Ishikawa (cell line): ENCODE measurements at regions not wholly inside any gene's neighbourhood (a gene's known extent, or its start where the extent isn't known, plus 50 kb on each side); places are given as distances from the start of the nearest gene placed in this dataset.

Experiments used
- CEBPB ChIP-seq: IDR thresholded peaks from 2 replicates; pipeline ENCODE4 v1.6.1; 2012
- CREB1 ChIP-seq: IDR thresholded peaks from 2 replicates; pipeline ENCODE4 v1.6.1; 2012; ENCODE audit warnings: low read depth
- EGR1 ChIP-seq: IDR thresholded peaks from 2 replicates; pipeline ENCODE4 v1.6.1; 2012
- EP300 ChIP-seq: IDR thresholded peaks from 2 replicates; pipeline ENCODE4 v1.6.1; 2012; ENCODE audit warnings: borderline replicate concordance
- FOXM1 ChIP-seq: IDR thresholded peaks from 2 replicates; pipeline ENCODE4 v1.6.1; 2012; ENCODE audit warnings: low read depth, borderline replicate concordance
- NFIC ChIP-seq: IDR thresholded peaks from 2 replicates; pipeline ENCODE4 v1.6.1; 2012
- RAD21 ChIP-seq: IDR thresholded peaks from 2 replicates; pipeline ENCODE4 v1.6.1; 2012; ENCODE audit warnings: low read depth
- TAF1 ChIP-seq: IDR thresholded peaks from 2 replicates; pipeline ENCODE4 v1.6.1; 2012; ENCODE audit warnings: low read depth, mild to moderate bottlenecking
- TCF12 ChIP-seq: IDR thresholded peaks from 2 replicates; pipeline ENCODE4 v1.6.1; 2012; ENCODE audit warnings: low read depth
- TEAD4 ChIP-seq: IDR thresholded peaks from 2 replicates; pipeline ENCODE4 v1.6.1; 2012
- USF1 ChIP-seq: IDR thresholded peaks from 2 replicates; pipeline ENCODE4 v1.6.1; 2012
- YY1 ChIP-seq: IDR thresholded peaks from 2 replicates; pipeline ENCODE4 v1.6.1; 2012; ENCODE audit warnings: low read depth
- ZBTB7A ChIP-seq: IDR thresholded peaks from 2 replicates; pipeline ENCODE4 v1.6.1; 2012; ENCODE audit warnings: low read depth
- TF ChIP-seq, protein P1 (sequence below): IDR thresholded peaks from 2 replicates; pipeline ENCODE4 v1.6.1; 2012; ENCODE audit warnings: low read depth, mild to moderate bottlenecking
- TF ChIP-seq, protein P2 (sequence below): IDR thresholded peaks from 2 replicates; pipeline ENCODE4 v1.6.1; 2012

DNA sequence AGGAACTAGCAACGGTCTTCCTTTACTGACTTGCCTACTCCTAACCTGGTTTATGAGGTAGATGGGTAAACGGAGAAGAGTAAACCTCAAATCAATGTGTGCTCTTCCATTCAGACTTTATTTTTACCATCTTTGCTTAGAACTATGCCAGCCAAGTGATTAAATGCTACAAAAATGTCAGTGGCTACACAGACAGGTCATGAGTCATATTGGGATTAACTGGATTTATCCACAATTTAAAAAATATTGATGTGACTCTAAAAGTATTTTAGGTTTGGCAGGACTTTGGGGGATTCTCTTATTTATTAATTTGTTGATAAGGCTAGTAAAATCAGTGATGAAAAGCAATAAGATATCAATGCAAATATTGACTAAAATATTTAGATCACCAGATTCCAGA is 275.0 kb downstream of the PLK2 start:
- TF ChIP-seq TEAD4: peak; percentile 38; the same call in 1 of the 2 replicates
- TF ChIP-seq EGR1: no peak
- TF ChIP-seq NFIC: 0 out of 2 replicates have a peak, but pooled peaks have one; percentile 24

- no peak for TF ChIP-seq TEAD4
- TF ChIP-seq TAF1: no peak
- no peak for TF ChIP-seq RAD21
- TF ChIP-seq NFIC: no peak
- TF ChIP-seq YY1: no peak
- TF ChIP-seq TCF12: no peak
- TF ChIP-seq, protein P1, sequence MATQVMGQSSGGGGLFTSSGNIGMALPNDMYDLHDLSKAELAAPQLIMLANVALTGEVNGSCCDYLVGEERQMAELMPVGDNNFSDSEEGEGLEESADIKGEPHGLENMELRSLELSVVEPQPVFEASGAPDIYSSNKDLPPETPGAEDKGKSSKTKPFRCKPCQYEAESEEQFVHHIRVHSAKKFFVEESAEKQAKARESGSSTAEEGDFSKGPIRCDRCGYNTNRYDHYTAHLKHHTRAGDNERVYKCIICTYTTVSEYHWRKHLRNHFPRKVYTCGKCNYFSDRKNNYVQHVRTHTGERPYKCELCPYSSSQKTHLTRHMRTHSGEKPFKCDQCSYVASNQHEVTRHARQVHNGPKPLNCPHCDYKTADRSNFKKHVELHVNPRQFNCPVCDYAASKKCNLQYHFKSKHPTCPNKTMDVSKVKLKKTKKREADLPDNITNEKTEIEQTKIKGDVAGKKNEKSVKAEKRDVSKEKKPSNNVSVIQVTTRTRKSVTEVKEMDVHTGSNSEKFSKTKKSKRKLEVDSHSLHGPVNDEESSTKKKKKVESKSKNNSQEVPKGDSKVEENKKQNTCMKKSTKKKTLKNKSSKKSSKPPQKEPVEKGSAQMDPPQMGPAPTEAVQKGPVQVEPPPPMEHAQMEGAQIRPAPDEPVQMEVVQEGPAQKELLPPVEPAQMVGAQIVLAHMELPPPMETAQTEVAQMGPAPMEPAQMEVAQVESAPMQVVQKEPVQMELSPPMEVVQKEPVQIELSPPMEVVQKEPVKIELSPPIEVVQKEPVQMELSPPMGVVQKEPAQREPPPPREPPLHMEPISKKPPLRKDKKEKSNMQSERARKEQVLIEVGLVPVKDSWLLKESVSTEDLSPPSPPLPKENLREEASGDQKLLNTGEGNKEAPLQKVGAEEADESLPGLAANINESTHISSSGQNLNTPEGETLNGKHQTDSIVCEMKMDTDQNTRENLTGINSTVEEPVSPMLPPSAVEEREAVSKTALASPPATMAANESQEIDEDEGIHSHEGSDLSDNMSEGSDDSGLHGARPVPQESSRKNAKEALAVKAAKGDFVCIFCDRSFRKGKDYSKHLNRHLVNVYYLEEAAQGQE: no peak
- TF ChIP-seq, protein P2, sequence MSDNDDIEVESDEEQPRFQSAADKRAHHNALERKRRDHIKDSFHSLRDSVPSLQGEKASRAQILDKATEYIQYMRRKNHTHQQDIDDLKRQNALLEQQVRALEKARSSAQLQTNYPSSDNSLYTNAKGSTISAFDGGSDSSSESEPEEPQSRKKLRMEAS: no peak
- no peak for TF ChIP-seq USF1
- TF ChIP-seq EGR1: no peak
- TF ChIP-seq CEBPB: no peak
- no peak for TF ChIP-seq FOXM1
- no peak for TF ChIP-seq ZBTB7A
- TF ChIP-seq CREB1: no peak
- TF ChIP-seq EP300: no peak
These were observed 276.1 kb downstream of the PLK2 start for GRCh38 chr5:58183786-58184085.

GRCh38 chr5:58183078-58183785 is 276.7 kb downstream of the PLK2 start:
- TF ChIP-seq TAF1 (no peak), TCF12 (no peak), CREB1 (no peak), EGR1 (no peak), NFIC (no peak), USF1 (no peak), FOXM1 (no peak), YY1 (no peak), RAD21 (no peak), CEBPB (no peak), TEAD4 (no peak)
- TF ChIP-seq, protein P2: no peak
- TF ChIP-seq, protein P1: no peak

GRCh38 chr5:58182287-58182841 is 277.5 kb downstream of the PLK2 start:
- TF ChIP-seq CREB1 (no peak), FOXM1 (no peak), TCF12 (no peak), EP300 (no peak), RAD21 (no peak)

GRCh38 chr5:58181578-58182286 is 278.2 kb downstream of the PLK2 start:
- TF ChIP-seq, protein P2: no peak
- TF ChIP-seq, protein P1: no peak
- no peak for TF ChIP-seq TAF1
- no peak for TF ChIP-seq YY1
- TF ChIP-seq USF1: no peak
- no peak for TF ChIP-seq NFIC
- TF ChIP-seq RAD21: no peak
- no peak for TF ChIP-seq EGR1
- no peak for TF ChIP-seq FOXM1
- TF ChIP-seq ZBTB7A: no peak
- no peak for TF ChIP-seq EP300
- TF ChIP-seq TEAD4: no peak
- no peak for TF ChIP-seq TCF12
- TF ChIP-seq CREB1: no peak
- TF ChIP-seq CEBPB: no peak
